ENCODE measurements at regions not wholly inside any gene's neighbourhood (a gene's known extent, or its start where the extent isn't known, plus 50 kb on each side); places are given as distances from the start of the nearest gene placed in this dataset.

DNA sequence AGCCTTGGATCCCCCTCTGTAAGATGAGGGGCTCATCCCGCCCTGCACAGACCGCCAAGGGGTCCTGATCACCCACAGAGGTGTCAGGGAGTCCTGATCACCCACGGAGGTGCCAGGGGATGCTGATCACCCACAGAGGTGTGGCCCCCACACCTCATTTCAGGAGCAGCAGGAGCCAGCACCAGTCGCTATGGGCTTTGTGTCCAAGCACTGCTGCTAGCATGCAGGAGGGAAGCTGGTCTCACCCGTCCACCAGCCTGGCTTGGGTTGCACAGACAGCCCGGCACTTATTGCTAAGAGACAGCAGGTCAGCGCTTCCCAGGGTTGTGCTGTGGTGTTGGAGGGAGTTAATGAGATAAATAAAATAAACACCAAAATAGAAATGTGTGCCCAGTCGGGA is 88.5 kb downstream of the ADRA2C start:
- TF ChIP-seq CTCF (optimal IDR thresholded peaks at IDR 0.05 in 1 of 3, IDR thresholded peaks at IDR 0.05 in 1 of 3, conservative IDR thresholded peaks at IDR 0.05 in 1 of 3; ENCODE audit: extremely low read depth in 1 of 3, insufficient read depth in 2 of 3, low read length in 3 of 3) (no peak), EZH2 (IDR thresholded peaks at IDR 0.05; ENCODE audit: low read length) (no peak)
